ENCODE measurements at regions not wholly inside any gene's neighbourhood (a gene's known extent, or its start where the extent isn't known, plus 50 kb on each side); places are given as distances from the start of the nearest gene placed in this dataset.

GRCh38 chr3:61448378-61448777 lies 113.0 kb upstream of the PTPRG start:
- Histone ChIP-seq H3K36me3 (ENCODE audit: control insufficient read depth in 4 of 4, insufficient read depth in 4 of 4, low read length in 4 of 4) (no peaks in the 10 kb centered on the region), H3K9me3 (ENCODE audit: control insufficient read depth in 4 of 4, insufficient read depth in 3 of 4, low read length in 3 of 4) (no peaks in the 10 kb centered on the region), H3K4me1 (ENCODE audit: control insufficient read depth in 5 of 5, insufficient read depth in 5 of 5, low read length in 5 of 5) (peaks cover 0 to 21% (median 5%) of the 10 kb centered on the region in 5 donors), H3K4me3 (no peak overlapping the region), H3K27ac (ENCODE audit: low read depth in 1 of 2, low read length in 1 of 2) (no peak overlapping the region), H3K9ac (ENCODE audit: insufficient read depth in 1 of 2, low read length in 2 of 2) (no peak overlapping the region), H3K27me3 (ENCODE audit: control insufficient read depth in 3 of 3, insufficient read depth in 3 of 3, low read length in 2 of 3) (no peaks in the 10 kb centered on the region)
- TF ChIP-seq CTCF (IDR thresholded peaks at IDR 0.05; ENCODE audit: control extremely low read depth, extremely low read depth): no peak
- 75 to 89% methylated on average over 2 of the region's 2 CpGs for WGBS, 2 donors
- no peak for DNase-seq
- no peak for ATAC-seq (ENCODE audit: insufficient read depth, low FRiP score)

- WGBS, 2 donors: 90 to 91% methylated on average over 3 of the region's 3 CpGs
- no peak for ATAC-seq (ENCODE audit: insufficient read depth, low FRiP score)
- Histone ChIP-seq H3K4me3 (no peak overlapping the region), H3K4me1 (ENCODE audit: control insufficient read depth in 5 of 5, insufficient read depth in 5 of 5, low read length in 5 of 5) (peaks cover 0 to 21% (median 5%) of the 10 kb centered on the region in 5 donors), H3K9ac (ENCODE audit: insufficient read depth in 1 of 2, low read length in 2 of 2) (no peak overlapping the region), H3K9me3 (ENCODE audit: control insufficient read depth in 4 of 4, insufficient read depth in 3 of 4, low read length in 3 of 4) (no peaks in the 10 kb centered on the region), H3K27ac (ENCODE audit: low read depth in 1 of 2, low read length in 1 of 2) (no peak overlapping the region), H3K27me3 (ENCODE audit: control insufficient read depth in 3 of 3, insufficient read depth in 3 of 3, low read length in 2 of 3) (no peaks in the 10 kb centered on the region), H3K36me3 (ENCODE audit: control insufficient read depth in 4 of 4, insufficient read depth in 4 of 4, low read length in 4 of 4) (no peaks in the 10 kb centered on the region)
- no peak for TF ChIP-seq CTCF (IDR thresholded peaks at IDR 0.05; ENCODE audit: control extremely low read depth, extremely low read depth)
- DNase-seq: no peak
These were observed 111.9 kb upstream of the PTPRG start for GRCh38 chr3:61449327-61450040.

- no peak for TF ChIP-seq CTCF (IDR thresholded peaks at IDR 0.05; ENCODE audit: control extremely low read depth, extremely low read depth)
- ATAC-seq (ENCODE audit: insufficient read depth, low FRiP score) (no peak), DNase-seq (peak; percentile 26 to 86 (median 78))
- peaks cover 0 to 18% (median 5%) of the 10 kb centered on the region in 5 donors for H3K4me1 ChIP-seq (ENCODE audit: control insufficient read depth in 5 of 5, insufficient read depth in 5 of 5, low read length in 5 of 5)
- no peaks in the 10 kb centered on the region for H3K36me3 ChIP-seq (ENCODE audit: control insufficient read depth in 4 of 4, insufficient read depth in 4 of 4, low read length in 4 of 4)
- H3K9me3 ChIP-seq (ENCODE audit: control insufficient read depth in 4 of 4, insufficient read depth in 3 of 4, low read length in 3 of 4): no peaks in the 10 kb centered on the region
- no peak overlapping the region for H3K27ac ChIP-seq (ENCODE audit: low read depth in 1 of 2, low read length in 1 of 2)
- H3K9ac ChIP-seq (ENCODE audit: insufficient read depth in 1 of 2, low read length in 2 of 2): no peak overlapping the region
- WGBS, 2 donors: 31 to 48% methylated on average over 2 of the region's 2 CpGs
- H3K27me3 ChIP-seq (ENCODE audit: control insufficient read depth in 3 of 3, insufficient read depth in 3 of 3, low read length in 2 of 3): no peaks in the 10 kb centered on the region
- H3K4me3 ChIP-seq: no peak overlapping the region
These were observed 110.5 kb upstream of the PTPRG start for GRCh38 chr3:61450866-61451265.

- no peak for ATAC-seq (ENCODE audit: insufficient read depth, low FRiP score)
- Histone ChIP-seq H3K27me3 (ENCODE audit: control insufficient read depth in 3 of 3, insufficient read depth in 3 of 3, low read length in 2 of 3) (no peaks in the 10 kb centered on the region), H3K9me3 (ENCODE audit: control insufficient read depth in 4 of 4, insufficient read depth in 3 of 4, low read length in 3 of 4) (no peaks in the 10 kb centered on the region), H3K36me3 (ENCODE audit: control insufficient read depth in 4 of 4, insufficient read depth in 4 of 4, low read length in 4 of 4) (no peaks in the 10 kb centered on the region), H3K4me3 (no peak overlapping the region), H3K4me1 (ENCODE audit: control insufficient read depth in 5 of 5, insufficient read depth in 5 of 5, low read length in 5 of 5) (peaks cover 0 to 17% (median 5%) of the 10 kb centered on the region in 5 donors), H3K9ac (ENCODE audit: insufficient read depth in 1 of 2, low read length in 2 of 2) (no peak overlapping the region), H3K27ac (ENCODE audit: low read depth in 1 of 2, low read length in 1 of 2) (no peak overlapping the region)
- no peak for TF ChIP-seq CTCF (IDR thresholded peaks at IDR 0.05; ENCODE audit: control extremely low read depth, extremely low read depth)
- WGBS, 2 donors: 80 to 94% methylated on average over 4 of the region's 4 CpGs
- no peak for DNase-seq
These were observed 109.5 kb upstream of the PTPRG start for GRCh38 chr3:61451841-61452240.

All from lung (tissue), 11 donors.